Coronary artery (tissue), 2 donors: ENCODE measurements at regions not wholly inside any gene's neighbourhood (a gene's known extent, or its start where the extent isn't known, plus 50 kb on each side); places are given as distances from the start of the nearest gene placed in this dataset.

Experiments
- DNase-seq: peaks from one replicate; pipeline ENCODE4 v3.0.0-alpha.2; 2017; ENCODE audit warnings: low spot score
- H3K27ac ChIP-seq, 2 donors: fragments of 200-600 bp; sonication (generic); one replicate each; pipeline ENCODE4 v1.5.1; 2016 to 2019
- H3K4me3 ChIP-seq: fragments of 200-600 bp; sonication (generic); 2 replicates; pipeline ENCODE4 v1.5.1; 2016; ENCODE audit warnings: mild to moderate bottlenecking, moderate library complexity
- TF ChIP-seq, protein P1 (sequence below): fragments of 200-600 bp; sonication (generic); IDR thresholded peaks from one replicate; pipeline ENCODE4 v1.5.1; 2019; ENCODE audit warnings: antibody characterized with exemption

- TF ChIP-seq, protein P1, sequence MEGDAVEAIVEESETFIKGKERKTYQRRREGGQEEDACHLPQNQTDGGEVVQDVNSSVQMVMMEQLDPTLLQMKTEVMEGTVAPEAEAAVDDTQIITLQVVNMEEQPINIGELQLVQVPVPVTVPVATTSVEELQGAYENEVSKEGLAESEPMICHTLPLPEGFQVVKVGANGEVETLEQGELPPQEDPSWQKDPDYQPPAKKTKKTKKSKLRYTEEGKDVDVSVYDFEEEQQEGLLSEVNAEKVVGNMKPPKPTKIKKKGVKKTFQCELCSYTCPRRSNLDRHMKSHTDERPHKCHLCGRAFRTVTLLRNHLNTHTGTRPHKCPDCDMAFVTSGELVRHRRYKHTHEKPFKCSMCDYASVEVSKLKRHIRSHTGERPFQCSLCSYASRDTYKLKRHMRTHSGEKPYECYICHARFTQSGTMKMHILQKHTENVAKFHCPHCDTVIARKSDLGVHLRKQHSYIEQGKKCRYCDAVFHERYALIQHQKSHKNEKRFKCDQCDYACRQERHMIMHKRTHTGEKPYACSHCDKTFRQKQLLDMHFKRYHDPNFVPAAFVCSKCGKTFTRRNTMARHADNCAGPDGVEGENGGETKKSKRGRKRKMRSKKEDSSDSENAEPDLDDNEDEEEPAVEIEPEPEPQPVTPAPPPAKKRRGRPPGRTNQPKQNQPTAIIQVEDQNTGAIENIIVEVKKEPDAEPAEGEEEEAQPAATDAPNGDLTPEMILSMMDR = no peak
- DNase-seq = no peak
- Histone ChIP-seq H3K4me3 (no peak overlapping the region), H3K27ac (no peak overlapping the region)
Observed at GRCh38 chr18:47331026-47331425, 79.6 kb upstream of the SKOR2 start.

DNA sequence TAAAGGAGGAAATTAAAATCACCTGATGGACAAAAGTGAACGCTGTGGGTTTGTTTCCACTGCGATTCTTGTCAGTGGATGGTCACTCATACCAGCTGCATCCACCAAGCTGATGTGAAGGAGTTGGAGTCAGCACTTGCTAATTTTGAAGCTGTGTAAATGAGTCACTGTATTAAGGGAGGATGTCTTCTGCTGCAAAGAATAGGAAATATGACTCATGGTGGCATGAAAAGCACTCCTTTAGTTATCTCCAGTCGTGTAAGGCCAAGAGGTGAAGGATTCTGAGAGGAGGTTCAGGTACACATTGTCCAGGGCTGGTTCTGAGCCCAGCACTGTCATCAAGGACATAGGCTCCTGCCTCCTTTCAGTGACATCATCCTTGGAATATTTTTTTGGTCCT, 71.7 kb upstream of the SKOR2 start:
- no peak for DNase-seq
- TF ChIP-seq, protein P1 = no peak
- H3K4me3 ChIP-seq = no peak overlapping the region
- H3K27ac ChIP-seq = no peak overlapping the region

DNA sequence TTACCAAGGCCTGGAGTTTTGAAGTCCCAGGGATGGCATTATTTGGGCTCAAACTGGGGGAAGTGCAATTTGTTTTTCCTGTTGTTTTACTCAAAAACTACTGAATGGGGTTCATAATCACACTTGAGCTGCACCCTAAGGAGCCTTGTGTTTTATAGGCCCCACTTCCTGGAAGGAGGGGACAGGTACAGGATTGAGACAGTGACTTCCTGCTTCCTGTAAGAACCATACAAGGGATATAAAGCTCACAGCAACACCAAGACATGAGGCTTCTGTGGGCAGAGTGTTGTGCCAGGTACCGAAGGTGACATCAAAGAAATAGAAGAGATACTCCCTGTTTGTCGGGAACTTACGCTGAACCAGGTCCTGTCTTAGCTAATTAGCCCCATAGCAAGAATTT, 70.4 kb upstream of the SKOR2 start:
- Histone ChIP-seq H3K4me3 (no peak overlapping the region), H3K27ac (no peak overlapping the region)
- TF ChIP-seq, protein P1 = no peak
- no peak for DNase-seq

- DNase-seq = no peak
- Histone ChIP-seq H3K27ac (no peak overlapping the region), H3K4me3 (no peak overlapping the region)
- TF ChIP-seq, protein P1 = no peak
Observed at GRCh38 chr18:47317824-47318508, 66.5 kb upstream of the SKOR2 start.

- Histone ChIP-seq H3K27ac (no peak overlapping the region), H3K4me3 (no peak overlapping the region)
- TF ChIP-seq, protein P1 = no peak
- DNase-seq = no peak
Observed at GRCh38 chr18:47316924-47317323, 65.5 kb upstream of the SKOR2 start.

DNA sequence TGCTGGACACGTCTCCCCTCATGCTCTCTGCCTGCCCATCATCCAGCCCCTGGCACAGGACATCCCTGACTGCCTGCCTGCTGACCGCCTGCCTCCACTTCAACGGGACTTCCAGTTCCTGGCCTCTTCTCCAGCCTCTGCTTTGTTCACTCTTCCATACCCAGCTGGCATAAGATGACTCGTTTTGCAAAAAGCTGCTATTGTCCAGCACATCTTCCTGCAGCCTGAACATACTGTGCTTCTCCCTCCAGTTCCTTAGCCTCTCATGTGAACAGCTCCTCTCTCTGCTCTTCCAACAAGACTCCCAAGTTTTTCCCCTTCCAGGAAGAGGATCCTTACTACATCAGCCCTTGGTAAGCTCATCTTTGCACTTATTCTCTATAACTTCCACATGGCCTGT, 62.4 kb upstream of the SKOR2 start:
- Histone ChIP-seq H3K4me3 (no peak overlapping the region), H3K27ac (no peak overlapping the region)
- no peak for DNase-seq
- TF ChIP-seq, protein P1 = no peak

GRCh38 chr18:47311585-47311984, 60.1 kb upstream of the SKOR2 start:
- TF ChIP-seq, protein P1 = no peak
- Histone ChIP-seq H3K27ac (no peak overlapping the region), H3K4me3 (no peak overlapping the region)
- no peak for DNase-seq
